ENCODE measurements at regions not wholly inside any gene's neighbourhood (a gene's known extent, or its start where the extent isn't known, plus 50 kb on each side); places are given as distances from the start of the nearest gene placed in this dataset.

DNA sequence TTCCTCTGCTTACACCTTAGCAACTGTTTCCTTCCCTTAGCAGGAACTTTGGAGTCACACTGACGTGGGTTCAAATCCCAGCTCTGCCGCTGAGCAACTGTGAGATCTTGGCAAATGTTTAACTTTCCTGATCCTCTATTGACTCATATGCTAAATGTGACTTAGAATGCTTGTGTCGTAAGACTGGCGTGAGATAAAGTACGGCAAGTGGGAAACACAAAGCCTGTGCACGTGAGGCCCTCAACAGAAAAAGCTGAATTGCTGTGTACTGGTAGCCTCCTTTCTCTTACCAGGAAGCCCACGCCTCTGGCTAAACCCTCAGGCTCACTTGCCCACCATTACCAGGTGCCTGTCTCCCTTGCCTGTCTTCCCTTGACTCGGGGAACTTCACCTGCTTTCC, 135.4 kb upstream of the TNR start:
- CTCF ChIA-PET: no interaction called here

DNA sequence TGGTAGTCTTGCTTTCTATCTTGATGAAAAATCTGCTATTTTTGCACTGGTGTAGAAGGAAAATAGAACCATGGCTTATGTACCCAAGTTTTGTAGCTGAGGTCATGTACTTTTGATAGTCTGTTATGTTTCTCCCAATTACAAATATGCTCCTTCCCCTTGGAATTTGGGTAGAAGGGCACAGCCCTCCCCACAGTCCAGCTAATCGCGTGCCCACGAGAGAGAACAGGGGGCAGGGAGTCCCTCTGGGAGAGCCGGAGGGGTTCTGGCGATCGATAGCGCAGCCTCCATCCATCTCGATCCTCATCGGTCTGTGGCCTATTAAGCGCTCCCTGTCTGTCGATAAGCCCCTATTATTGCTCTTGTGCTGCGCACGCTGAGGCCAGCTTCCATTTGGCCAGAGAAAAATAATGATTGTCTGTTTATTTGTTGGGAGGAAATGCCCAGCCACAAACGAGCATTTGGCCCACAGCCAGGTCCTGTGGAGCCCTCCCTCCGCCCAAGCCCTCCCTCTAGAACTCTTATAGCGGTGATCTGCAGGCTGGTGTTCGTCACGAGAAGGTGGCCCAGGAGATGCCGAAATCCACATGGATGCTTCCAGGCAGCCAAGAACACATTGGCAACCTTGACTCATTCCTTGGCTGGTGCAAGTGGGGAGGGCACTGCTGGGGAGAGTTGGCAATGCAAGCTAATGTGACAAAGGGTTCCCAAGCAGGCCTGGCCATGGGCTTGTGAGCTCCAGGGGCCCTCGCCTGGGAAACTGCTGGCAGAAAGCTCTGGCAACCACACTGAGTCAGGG, 134.7 kb upstream of the TNR start:
- ChIA-PET CTCF (no interaction called here), POLR2A (ENCODE audit: low non-redundant PET) (no interaction called here)
- Histone ChIP-seq H3K4me3 (ENCODE audit: low read depth, low read length, poor library complexity, severe bottlenecking) (no peak overlapping the region), H3K36me3 (ENCODE audit: insufficient read depth, low read length, poor library complexity, severe bottlenecking) (no peaks in the 10 kb centered on the region), H3K9me3 (ENCODE audit: low read depth, low read length, poor library complexity, severe bottlenecking) (no peaks in the 10 kb centered on the region), H3K27me3 (replicated peaks; ENCODE audit: insufficient read depth, low read depth, low read length, poor library complexity) (no peaks in the 10 kb centered on the region), H3K4me1 (ENCODE audit: insufficient read depth, low read length, poor library complexity, severe bottlenecking) (no peaks in the 10 kb centered on the region), H3K27ac (ENCODE audit: low read depth, low read length, poor library complexity, severe bottlenecking) (no peak overlapping the region)
- TF ChIP-seq, protein P1, sequence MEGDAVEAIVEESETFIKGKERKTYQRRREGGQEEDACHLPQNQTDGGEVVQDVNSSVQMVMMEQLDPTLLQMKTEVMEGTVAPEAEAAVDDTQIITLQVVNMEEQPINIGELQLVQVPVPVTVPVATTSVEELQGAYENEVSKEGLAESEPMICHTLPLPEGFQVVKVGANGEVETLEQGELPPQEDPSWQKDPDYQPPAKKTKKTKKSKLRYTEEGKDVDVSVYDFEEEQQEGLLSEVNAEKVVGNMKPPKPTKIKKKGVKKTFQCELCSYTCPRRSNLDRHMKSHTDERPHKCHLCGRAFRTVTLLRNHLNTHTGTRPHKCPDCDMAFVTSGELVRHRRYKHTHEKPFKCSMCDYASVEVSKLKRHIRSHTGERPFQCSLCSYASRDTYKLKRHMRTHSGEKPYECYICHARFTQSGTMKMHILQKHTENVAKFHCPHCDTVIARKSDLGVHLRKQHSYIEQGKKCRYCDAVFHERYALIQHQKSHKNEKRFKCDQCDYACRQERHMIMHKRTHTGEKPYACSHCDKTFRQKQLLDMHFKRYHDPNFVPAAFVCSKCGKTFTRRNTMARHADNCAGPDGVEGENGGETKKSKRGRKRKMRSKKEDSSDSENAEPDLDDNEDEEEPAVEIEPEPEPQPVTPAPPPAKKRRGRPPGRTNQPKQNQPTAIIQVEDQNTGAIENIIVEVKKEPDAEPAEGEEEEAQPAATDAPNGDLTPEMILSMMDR (conservative IDR thresholded peaks at IDR 0.05; ENCODE audit: low read depth, low read length): no peak
- TF ChIP-seq EZH2 (IDR thresholded peaks at IDR 0.05; ENCODE audit: borderline replicate concordance, low read depth, low read length, poor library complexity, severe bottlenecking): no peak
- BruUV-seq (replicated peaks): no TSS peak
- intact Hi-C loops (cut with micrococcal nuclease; ENCODE audit: unreplicated experiment): no loop called here
- no peak for DNase-seq (ENCODE audit: low spot score)

More for the DNA sequence above, 135.4 kb upstream of the TNR start:
- BruUV-seq (replicated peaks): no TSS peak
- TF ChIP-seq, protein P1 (conservative IDR thresholded peaks at IDR 0.05; ENCODE audit: low read depth, low read length): no peak
- TF ChIP-seq EZH2 (IDR thresholded peaks at IDR 0.05; ENCODE audit: borderline replicate concordance, low read depth, low read length, poor library complexity, severe bottlenecking): no peak
- no peaks in the 10 kb centered on the region for H3K9me3 ChIP-seq (ENCODE audit: low read depth, low read length, poor library complexity, severe bottlenecking)
- POLR2A ChIA-PET (ENCODE audit: low non-redundant PET): no interaction called here
- intact Hi-C loops (cut with micrococcal nuclease; ENCODE audit: unreplicated experiment): no loop called here
- H3K27me3 ChIP-seq (replicated peaks; ENCODE audit: insufficient read depth, low read depth, low read length, poor library complexity): no peaks in the 10 kb centered on the region
- no peaks in the 10 kb centered on the region for H3K36me3 ChIP-seq (ENCODE audit: insufficient read depth, low read length, poor library complexity, severe bottlenecking)
- no peaks in the 10 kb centered on the region for H3K4me1 ChIP-seq (ENCODE audit: insufficient read depth, low read length, poor library complexity, severe bottlenecking)
- no peak overlapping the region for H3K27ac ChIP-seq (ENCODE audit: low read depth, low read length, poor library complexity, severe bottlenecking)
- no peak overlapping the region for H3K4me3 ChIP-seq (ENCODE audit: low read depth, low read length, poor library complexity, severe bottlenecking)
- DNase-seq (ENCODE audit: low spot score): no peak

DNA sequence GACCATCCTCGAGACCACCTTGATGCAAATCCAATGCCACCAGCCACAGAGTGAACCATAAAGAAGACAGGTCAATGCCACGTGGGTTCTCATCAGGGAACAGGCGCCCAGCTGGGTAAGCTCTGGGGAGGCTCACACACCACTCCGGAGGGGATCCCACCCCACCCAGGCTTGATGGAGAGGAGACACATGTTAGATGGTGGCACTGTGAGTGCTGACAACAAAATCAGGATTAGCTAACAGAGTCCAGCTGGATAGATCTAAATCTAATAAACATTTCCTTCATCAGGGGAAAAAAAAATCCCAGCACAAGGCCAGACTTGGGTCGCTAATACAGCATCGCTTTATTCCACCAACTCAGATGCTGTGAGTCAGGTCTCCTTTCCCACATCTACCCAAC, 132.2 kb upstream of the TNR start:
- no peak overlapping the region for H3K27ac ChIP-seq (ENCODE audit: low read depth, low read length, poor library complexity, severe bottlenecking)
- BruUV-seq (replicated peaks): no TSS peak
- ChIA-PET CTCF (no interaction called here), POLR2A (ENCODE audit: low non-redundant PET) (no interaction called here)
- H3K27me3 ChIP-seq (replicated peaks; ENCODE audit: insufficient read depth, low read depth, low read length, poor library complexity): no peaks in the 10 kb centered on the region
- no peaks in the 10 kb centered on the region for H3K9me3 ChIP-seq (ENCODE audit: low read depth, low read length, poor library complexity, severe bottlenecking)
- TF ChIP-seq EZH2 (IDR thresholded peaks at IDR 0.05; ENCODE audit: borderline replicate concordance, low read depth, low read length, poor library complexity, severe bottlenecking): no peak
- TF ChIP-seq, protein P1 (conservative IDR thresholded peaks at IDR 0.05; ENCODE audit: low read depth, low read length): no peak
- H3K4me1 ChIP-seq (ENCODE audit: insufficient read depth, low read length, poor library complexity, severe bottlenecking): no peaks in the 10 kb centered on the region
- H3K36me3 ChIP-seq (ENCODE audit: insufficient read depth, low read length, poor library complexity, severe bottlenecking): no peaks in the 10 kb centered on the region
- no peak for DNase-seq (ENCODE audit: low spot score)
- intact Hi-C loops (cut with micrococcal nuclease; ENCODE audit: unreplicated experiment): no loop called here
- no peak overlapping the region for H3K4me3 ChIP-seq (ENCODE audit: low read depth, low read length, poor library complexity, severe bottlenecking)

Data from A673 (cell line).